ENCODE measurements at regions not wholly inside any gene's neighbourhood (a gene's known extent, or its start where the extent isn't known, plus 50 kb on each side); places are given as distances from the start of the nearest gene placed in this dataset.

GRCh38 chr4:17168571-17168970 lies 270.1 kb upstream of the LDB2 start:
- no peak overlapping the region for H3K27ac ChIP-seq
- intact Hi-C loops (cut with DNase I): no loop called here
- TF ChIP-seq POLR2A (IDR thresholded peaks at IDR 0.05) (no peak), CTCF (IDR thresholded peaks at IDR 0.05) (no peak)
- H3K4me3 ChIP-seq: no peak overlapping the region
- no peaks in the 10 kb centered on the region for H3K27me3 ChIP-seq
- no peaks in the 10 kb centered on the region for H3K9me3 ChIP-seq (replicated peaks in 1 of 3)
- no peak for DNase-seq
- no peaks in the 10 kb centered on the region for H3K4me1 ChIP-seq (replicated peaks in 1 of 2)
- WGBS, 4 donors: 60 to 81% (median 74%) methylated on average over 1 of the region's 1 CpG
- H3K36me3 ChIP-seq (replicated peaks in 1 of 2): no peaks in the 10 kb centered on the region

GRCh38 chr4:17166954-17167353 lies 268.5 kb upstream of the LDB2 start:
- DNase-seq: no peak
- no peak overlapping the region for H3K27ac ChIP-seq
- intact Hi-C loops (cut with DNase I): no loop called here
- no peaks in the 10 kb centered on the region for H3K36me3 ChIP-seq (replicated peaks in 1 of 2)
- H3K27me3 ChIP-seq: no peaks in the 10 kb centered on the region
- 50 to 68% (median 52%) methylated on average over 4 to 5 of the region's 5 CpGs for WGBS, 4 donors
- no peak overlapping the region for H3K4me3 ChIP-seq
- no peaks in the 10 kb centered on the region for H3K9me3 ChIP-seq (replicated peaks in 1 of 3)
- TF ChIP-seq POLR2A (IDR thresholded peaks at IDR 0.05) (no peak), CTCF (IDR thresholded peaks at IDR 0.05) (no peak)
- H3K4me1 ChIP-seq (replicated peaks in 1 of 2): no peaks in the 10 kb centered on the region

- Histone ChIP-seq H3K27me3 (no peaks in the 10 kb centered on the region), H3K27ac (no peak overlapping the region), H3K9me3 (replicated peaks in 1 of 3) (no peaks in the 10 kb centered on the region), H3K36me3 (replicated peaks in 1 of 2) (no peaks in the 10 kb centered on the region), H3K4me1 (replicated peaks in 1 of 2) (no peaks in the 10 kb centered on the region), H3K4me3 (no peak overlapping the region)
- intact Hi-C loops (cut with DNase I): no loop called here
- WGBS, 4 donors: 68 to 100% (median 91%) methylated on average over 1 of the region's 1 CpG
- TF ChIP-seq CTCF (IDR thresholded peaks at IDR 0.05) (no peak), POLR2A (IDR thresholded peaks at IDR 0.05) (no peak)
- no peak for DNase-seq
These were observed 266.8 kb upstream of the LDB2 start for GRCh38 chr4:17165286-17165685.

- H3K4me3 ChIP-seq: no peak overlapping the region
- H3K36me3 ChIP-seq (replicated peaks in 1 of 2): no peaks in the 10 kb centered on the region
- H3K4me1 ChIP-seq (replicated peaks in 1 of 2): no peaks in the 10 kb centered on the region
- no peaks in the 10 kb centered on the region for H3K27me3 ChIP-seq
- 68 to 76% (median 70%) methylated on average over 2 of the region's 2 CpGs for WGBS, 4 donors
- no peak for DNase-seq
- no peak for TF ChIP-seq POLR2A (IDR thresholded peaks at IDR 0.05)
- no peak for TF ChIP-seq CTCF (IDR thresholded peaks at IDR 0.05)
- H3K9me3 ChIP-seq (replicated peaks in 1 of 3): no peaks in the 10 kb centered on the region
- no peak overlapping the region for H3K27ac ChIP-seq
- intact Hi-C loops (cut with DNase I): no loop called here
These were observed 266.2 kb upstream of the LDB2 start for GRCh38 chr4:17164666-17165065.
